Activated CD4-positive, alpha-beta T cell treated with anti-CD3 and anti-CD28 coated beads for 36 hours (primary cell): ENCODE measurements at regions not wholly inside any gene's neighbourhood (a gene's known extent, or its start where the extent isn't known, plus 50 kb on each side); places are given as distances from the start of the nearest gene placed in this dataset.
A peak's percentile ranks its signal among the peaks of the same experiment; 100 is the strongest.

Experiments used
- ATAC-seq: fragments of 200-7000 bp; cut with Tn5 transposase; one replicate; pipeline ENCODE4 v1.10.0; 2021; ENCODE audit warnings: mild to moderate bottlenecking, moderate library complexity
- CTCF ChIA-PET: fragments of 350-600 bp; sonication (Branson Sonifier 250); formaldehyde crosslinking; loops from one replicate; lab custom pipeline; 2021; ENCODE audit warnings: antibody characterized with exemption; lab: Charles Lee
- POLR2A ChIA-PET: fragments of 350-600 bp; sonication (Branson Sonifier 250); formaldehyde crosslinking; loops from one replicate; lab custom pipeline; 2021; ENCODE audit warnings: antibody characterized with exemption, inconsistent platforms; lab: Charles Lee
- DNase-seq: peaks from one replicate; pipeline ENCODE4 v3.0.0-alpha.2; 2020
- H3K27ac Mint-ChIP-seq: one replicate; pipeline ENCODE4 v1.8.0; 2021; ENCODE audit warnings: mixed read lengths
- H3K27me3 Mint-ChIP-seq: one replicate; pipeline ENCODE4 v1.8.0; 2021; ENCODE audit warnings: mixed read lengths
- H3K36me3 Mint-ChIP-seq: one replicate; pipeline ENCODE4 v1.8.0; 2021; ENCODE audit warnings: low read depth, mixed read lengths
- H3K4me1 Mint-ChIP-seq: one replicate; pipeline ENCODE4 v1.8.0; 2021; ENCODE audit warnings: mixed read lengths
- H3K4me3 Mint-ChIP-seq: one replicate; pipeline ENCODE4 v1.8.0; 2021; ENCODE audit warnings: mild to moderate bottlenecking, moderate library complexity, mixed read lengths
- H3K9me3 Mint-ChIP-seq: one replicate; pipeline ENCODE4 v1.8.0; 2021; ENCODE audit warnings: low read depth, mixed read lengths
- intact Hi-C, 2 experiments: fragments of 100-400 bp; cut with DNase I in 1 of 2; cut with micrococcal nuclease in 1 of 2; formaldehyde crosslinking; loops; one replicate each; pipeline versions ENCODE4 v1.14.2 to v1.15.1; 2022 to 2024; cut with DNase I, micrococcal nuclease

- no peaks in the 10 kb centered on the region for H3K36me3 Mint-ChIP-seq
- ChIA-PET CTCF (interaction anchor here (0.6 to 1.9 kb wide), 5 partner anchors 9 to 423 kb away, joined by 3 to 8 read pairs (median 4); no protein-coding TSS in a partner anchor), POLR2A (no interaction called here)
- H3K27me3 Mint-ChIP-seq = peaks cover 14% of the 10 kb centered on the region
- intact Hi-C loops = loop anchor here (1.0 to 5.0 kb wide), 3 partner anchors 184 to 202 kb away; partner anchors contain the start of gene FGF19 (in 2 of the 2)
- ATAC-seq = peak; percentile 64
- peaks cover 2% of the 10 kb centered on the region for H3K4me1 Mint-ChIP-seq
- no peak overlapping the region for H3K27ac Mint-ChIP-seq
- H3K4me3 Mint-ChIP-seq = no peak overlapping the region
- no peaks in the 10 kb centered on the region for H3K9me3 Mint-ChIP-seq
- DNase-seq = peak; percentile 80
Observed at GRCh38 chr11:69888483-69889181, 69.4 kb upstream of the FGF3 start.

GRCh38 chr11:69889400-69890318, 70.4 kb upstream of the FGF3 start:
- Mint-ChIP-seq H3K4me3 (no peak overlapping the region), H3K27ac (no peak overlapping the region), H3K4me1 (peaks cover 2% of the 10 kb centered on the region), H3K27me3 (peaks cover 14% of the 10 kb centered on the region), H3K9me3 (no peaks in the 10 kb centered on the region), H3K36me3 (no peaks in the 10 kb centered on the region)
- no peak for ATAC-seq
- ChIA-PET POLR2A (no interaction called here), CTCF (interaction anchor here (0.6 to 1.6 kb wide), 6 partner anchors 8 to 253 kb away, joined by 3 to 8 read pairs (median 3); no protein-coding TSS in a partner anchor)
- DNase-seq = no peak
- intact Hi-C loops = loop anchor here in 1 of 2 experiments (1.0 to 5.0 kb wide), 2 partner anchors 187 to 203 kb away; partner anchors contain the start of gene FGF19

GRCh38 chr11:69890476-69890875, 71.3 kb upstream of the FGF3 start:
- intact Hi-C loops = no loop called here
- DNase-seq (no peak), ATAC-seq (no peak)
- Mint-ChIP-seq H3K27ac (no peak overlapping the region), H3K9me3 (no peaks in the 10 kb centered on the region), H3K4me3 (no peak overlapping the region), H3K36me3 (no peaks in the 10 kb centered on the region), H3K4me1 (peaks cover 2% of the 10 kb centered on the region), H3K27me3 (peaks cover 16% of the 10 kb centered on the region)
- POLR2A ChIA-PET = no interaction called here
- CTCF ChIA-PET = interaction anchor here (0.7 to 1.6 kb wide), 3 partner anchors 19 to 212 kb away, joined by 3 to 4 read pairs (median 3); no protein-coding TSS in a partner anchor

GRCh38 chr11:69891421-69892236, 72.4 kb upstream of the FGF3 start:
- H3K9me3 Mint-ChIP-seq = no peaks in the 10 kb centered on the region
- H3K36me3 Mint-ChIP-seq = no peaks in the 10 kb centered on the region
- DNase-seq = no peak
- no peak overlapping the region for H3K4me3 Mint-ChIP-seq
- peaks cover 16% of the 10 kb centered on the region for H3K27me3 Mint-ChIP-seq
- intact Hi-C loops = no loop called here
- no peak for ATAC-seq
- H3K27ac Mint-ChIP-seq = no peak overlapping the region
- H3K4me1 Mint-ChIP-seq = peaks cover 2% of the 10 kb centered on the region
- ChIA-PET CTCF (interaction anchor here (1.6 kb wide), 1 partner anchor 17 kb away, joined by 4 read pairs; no protein-coding TSS in a partner anchor), POLR2A (no interaction called here)

DNA sequence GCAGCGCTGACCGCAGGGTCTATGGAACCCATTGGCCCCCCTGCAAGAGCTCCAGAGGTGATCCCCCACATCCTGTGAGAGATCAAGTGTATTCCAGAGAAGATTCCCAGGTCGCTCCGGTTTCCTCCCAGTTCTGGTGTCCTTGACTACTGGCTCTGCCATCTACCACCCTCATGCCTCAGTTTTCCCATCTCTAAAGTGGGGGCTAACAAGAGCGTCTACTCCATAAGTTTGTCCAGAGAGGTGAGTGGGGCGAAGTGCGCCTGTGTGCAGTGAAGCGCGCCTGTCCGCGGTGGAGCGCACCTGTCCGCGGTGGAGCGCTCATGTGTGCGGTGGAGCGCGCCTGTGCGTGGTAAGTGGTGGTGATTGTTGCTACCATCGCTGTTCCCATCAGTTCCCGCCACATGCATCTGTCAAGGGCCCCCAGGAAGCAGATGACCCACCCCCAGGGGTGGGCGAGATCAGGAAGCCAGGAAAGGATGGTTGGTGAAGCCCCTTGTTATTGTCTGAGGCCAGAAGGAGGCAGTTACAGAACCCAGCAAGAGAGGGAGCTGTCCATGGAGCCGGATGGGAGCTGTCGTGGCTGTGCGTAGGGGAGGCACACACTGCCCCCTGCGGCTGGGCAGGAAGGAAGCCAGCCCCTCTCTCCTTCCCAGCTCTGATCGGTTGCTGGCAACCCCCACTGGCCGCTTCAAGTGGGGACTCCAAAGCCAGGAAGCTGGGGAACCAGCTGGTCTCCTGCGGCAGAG, 73.2 kb upstream of the FGF3 start:
- Mint-ChIP-seq H3K4me1 (peaks cover 2% of the 10 kb centered on the region), H3K9me3 (no peaks in the 10 kb centered on the region), H3K36me3 (no peaks in the 10 kb centered on the region), H3K4me3 (no peak overlapping the region), H3K27ac (no peak overlapping the region), H3K27me3 (peaks cover 19% of the 10 kb centered on the region)
- ATAC-seq (no peak), DNase-seq (no peak)
- intact Hi-C loops = no loop called here
- ChIA-PET POLR2A (no interaction called here), CTCF (interaction anchor here (0.5 kb wide), 1 partner anchor 221 kb away, joined by 3 read pairs; no protein-coding TSS in a partner anchor)

- no peak for ATAC-seq
- Mint-ChIP-seq H3K27me3 (peaks cover 19% of the 10 kb centered on the region), H3K4me3 (no peak overlapping the region), H3K9me3 (no peaks in the 10 kb centered on the region), H3K27ac (no peak overlapping the region), H3K36me3 (no peaks in the 10 kb centered on the region), H3K4me1 (peaks cover 2% of the 10 kb centered on the region)
- intact Hi-C loops = no loop called here
- ChIA-PET CTCF (interaction anchor here (0.7 kb wide), 1 partner anchor 23 kb away, joined by 3 read pairs; no protein-coding TSS in a partner anchor), POLR2A (no interaction called here)
- DNase-seq = no peak
Observed at GRCh38 chr11:69892986-69893555, 73.9 kb upstream of the FGF3 start.

DNA sequence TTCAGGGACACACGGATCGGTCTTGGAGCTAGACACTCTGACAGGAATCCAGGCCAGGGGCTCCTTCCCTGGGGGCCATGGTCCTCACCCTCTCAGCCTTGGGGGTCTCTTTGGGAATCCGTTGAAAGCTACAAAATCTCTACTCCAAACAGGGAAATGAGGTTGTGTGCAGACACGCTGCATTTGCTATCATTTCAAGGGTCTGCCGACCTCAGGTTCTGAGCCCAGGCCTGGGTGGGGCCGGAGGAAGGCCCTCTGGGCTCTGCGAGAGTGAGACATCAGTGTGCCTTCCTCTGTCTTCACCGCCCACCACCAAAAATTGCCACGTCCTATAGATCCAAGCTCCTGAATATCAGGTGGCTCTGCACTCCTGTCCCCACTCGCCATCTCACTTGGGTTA, 74.4 kb upstream of the FGF3 start:
- Mint-ChIP-seq H3K4me3 (no peak overlapping the region), H3K27ac (no peak overlapping the region), H3K4me1 (peaks cover 2% of the 10 kb centered on the region), H3K9me3 (no peaks in the 10 kb centered on the region), H3K27me3 (peaks cover 19% of the 10 kb centered on the region), H3K36me3 (no peaks in the 10 kb centered on the region)
- POLR2A ChIA-PET = no interaction called here
- intact Hi-C loops = no loop called here
- no peak for DNase-seq
- CTCF ChIA-PET = interaction anchor here (0.7 kb wide), 1 partner anchor 22 kb away, joined by 3 read pairs; no protein-coding TSS in a partner anchor
- ATAC-seq = no peak

GRCh38 chr11:69894181-69894611, 75.0 kb upstream of the FGF3 start:
- intact Hi-C loops = no loop called here
- ChIA-PET CTCF (no interaction called here), POLR2A (no interaction called here)
- Mint-ChIP-seq H3K36me3 (no peaks in the 10 kb centered on the region), H3K27me3 (peaks cover 19% of the 10 kb centered on the region), H3K9me3 (no peaks in the 10 kb centered on the region), H3K4me1 (peaks cover 2% of the 10 kb centered on the region), H3K27ac (no peak overlapping the region), H3K4me3 (no peak overlapping the region)
- no peak for ATAC-seq
- DNase-seq = no peak

- H3K4me3 Mint-ChIP-seq = no peak overlapping the region
- CTCF ChIA-PET = no interaction called here
- H3K36me3 Mint-ChIP-seq = no peaks in the 10 kb centered on the region
- ATAC-seq (no peak), DNase-seq (no peak)
- H3K27me3 Mint-ChIP-seq = peaks cover 21% of the 10 kb centered on the region
- H3K27ac Mint-ChIP-seq = no peak overlapping the region
- no peaks in the 10 kb centered on the region for H3K9me3 Mint-ChIP-seq
- peaks cover 2% of the 10 kb centered on the region for H3K4me1 Mint-ChIP-seq
- POLR2A ChIA-PET = no interaction called here
- intact Hi-C loops = no loop called here
Observed at GRCh38 chr11:69894648-69895047, 75.4 kb upstream of the FGF3 start.

- Mint-ChIP-seq H3K9me3 (no peaks in the 10 kb centered on the region), H3K27me3 (peaks cover 15% of the 10 kb centered on the region), H3K4me3 (no peak overlapping the region), H3K4me1 (no peaks in the 10 kb centered on the region), H3K27ac (no peak overlapping the region), H3K36me3 (no peaks in the 10 kb centered on the region)
- CTCF ChIA-PET = interaction anchor here (0.7 kb wide), 1 partner anchor 779 kb away, joined by 3 read pairs; no protein-coding TSS in a partner anchor
- POLR2A ChIA-PET = no interaction called here
- DNase-seq = no peak
- intact Hi-C loops = no loop called here
- ATAC-seq = no peak
Observed at GRCh38 chr11:69896250-69896649, 77.0 kb upstream of the FGF3 start.
